NCI-H2227 (cell line): ENCODE measurements at regions not wholly inside any gene's neighbourhood (a gene's known extent, or its start where the extent isn't known, plus 50 kb on each side); places are given as distances from the start of the nearest gene placed in this dataset.
A peak's percentile ranks its signal among the peaks of the same experiment; 100 is the strongest.

Source experiments
- DNase-seq: peaks from one replicate; lab custom pipeline; 2025; ENCODE audit not compliant: unreplicated experiment; lab: John Stamatoyannopoulos, UW

DNA sequence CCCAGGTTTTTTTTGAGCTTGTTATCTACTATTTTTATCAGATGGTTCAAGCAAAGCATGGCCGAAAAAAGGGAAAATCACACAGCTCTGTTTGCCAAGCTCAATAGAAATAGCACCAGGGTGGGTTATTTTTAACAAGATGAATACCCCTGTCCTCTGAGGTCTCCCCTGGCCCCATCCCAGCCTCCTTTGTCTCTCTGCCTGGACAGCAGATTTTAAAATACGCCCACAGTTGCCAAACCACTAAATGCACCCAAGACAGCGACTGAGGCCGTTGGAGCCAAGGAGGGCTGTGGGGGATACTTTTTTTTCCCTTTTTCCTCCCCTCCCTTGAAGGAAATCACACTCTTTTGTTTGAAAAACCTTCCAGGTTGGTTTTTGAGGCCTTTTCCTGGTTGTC is 106.6 kb downstream of the VEGFA start:
- no peak for DNase-seq

DNA sequence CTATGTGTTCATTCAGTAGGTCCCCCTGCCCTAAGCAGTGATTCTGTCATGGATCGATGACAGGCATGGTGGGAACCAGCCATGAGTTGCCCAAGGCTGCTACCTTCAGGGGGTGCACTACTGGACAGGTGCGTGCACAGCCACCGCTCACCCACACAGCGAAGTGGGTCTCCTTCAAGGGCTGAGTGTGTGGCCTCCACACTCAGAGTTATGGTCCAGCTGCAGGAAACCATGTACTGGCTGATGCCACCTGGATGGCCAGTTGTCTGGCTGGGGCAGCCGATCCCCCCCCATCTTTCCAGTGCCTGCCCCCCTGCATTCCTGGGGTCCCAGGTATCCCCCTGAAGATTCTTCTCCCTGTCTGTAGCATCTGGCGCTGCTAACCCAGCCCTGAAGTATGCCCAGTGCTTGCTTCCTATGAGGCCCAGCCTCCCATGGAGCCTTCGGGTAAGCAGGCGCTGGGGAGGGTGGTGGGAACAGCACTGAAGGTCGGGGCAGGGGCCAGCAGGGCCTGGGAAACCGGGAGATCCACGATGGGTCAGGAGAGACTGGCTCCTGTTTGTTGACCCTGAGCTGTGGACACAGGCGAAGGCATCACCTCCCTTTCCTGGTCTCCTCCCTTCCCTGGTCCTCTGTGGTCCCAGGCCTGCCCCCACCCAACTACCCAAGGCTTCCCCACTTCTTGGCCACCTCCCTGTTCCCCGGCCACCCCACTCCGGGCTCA is 106.0 kb downstream of the VEGFA start:
- DNase-seq: no peak

DNA sequence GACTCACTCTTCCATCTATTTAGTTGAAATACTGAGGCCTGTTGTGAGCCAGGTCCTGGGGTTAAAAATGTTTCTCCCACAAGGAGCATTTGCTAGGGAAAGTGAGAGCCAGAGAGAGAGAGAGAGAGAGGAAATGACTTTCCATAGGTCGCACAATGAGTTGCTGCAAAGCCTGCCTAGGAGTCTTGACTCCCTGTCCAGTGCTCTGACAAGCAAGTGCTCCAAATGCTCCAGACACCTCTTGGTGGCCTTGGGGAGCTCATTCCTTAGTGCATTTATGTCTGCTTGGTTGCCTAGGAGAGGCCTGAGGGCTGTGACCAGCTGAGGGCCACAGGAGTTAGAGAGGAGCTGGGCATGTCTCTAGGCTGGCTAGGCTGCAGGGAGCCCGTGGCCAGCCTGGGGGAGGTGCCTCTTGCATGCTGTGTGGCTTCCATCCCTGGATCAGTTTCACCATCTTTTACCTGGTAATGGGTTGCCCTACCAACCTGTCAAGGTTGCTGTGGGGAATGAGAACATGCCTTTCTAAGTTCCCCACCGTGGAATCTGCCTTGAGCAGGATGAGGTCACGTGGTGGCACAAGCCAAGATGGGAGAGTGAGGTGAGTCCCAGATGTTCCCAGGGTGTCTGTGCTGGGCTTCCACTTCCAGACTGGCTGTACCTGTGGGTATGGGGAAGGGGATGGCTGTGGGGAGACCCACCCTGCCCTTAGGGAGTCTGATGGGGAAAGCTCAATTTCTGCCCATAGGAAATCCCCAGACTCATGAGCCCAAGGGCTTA is 105.0 kb downstream of the VEGFA start:
- DNase-seq: no peak

DNA sequence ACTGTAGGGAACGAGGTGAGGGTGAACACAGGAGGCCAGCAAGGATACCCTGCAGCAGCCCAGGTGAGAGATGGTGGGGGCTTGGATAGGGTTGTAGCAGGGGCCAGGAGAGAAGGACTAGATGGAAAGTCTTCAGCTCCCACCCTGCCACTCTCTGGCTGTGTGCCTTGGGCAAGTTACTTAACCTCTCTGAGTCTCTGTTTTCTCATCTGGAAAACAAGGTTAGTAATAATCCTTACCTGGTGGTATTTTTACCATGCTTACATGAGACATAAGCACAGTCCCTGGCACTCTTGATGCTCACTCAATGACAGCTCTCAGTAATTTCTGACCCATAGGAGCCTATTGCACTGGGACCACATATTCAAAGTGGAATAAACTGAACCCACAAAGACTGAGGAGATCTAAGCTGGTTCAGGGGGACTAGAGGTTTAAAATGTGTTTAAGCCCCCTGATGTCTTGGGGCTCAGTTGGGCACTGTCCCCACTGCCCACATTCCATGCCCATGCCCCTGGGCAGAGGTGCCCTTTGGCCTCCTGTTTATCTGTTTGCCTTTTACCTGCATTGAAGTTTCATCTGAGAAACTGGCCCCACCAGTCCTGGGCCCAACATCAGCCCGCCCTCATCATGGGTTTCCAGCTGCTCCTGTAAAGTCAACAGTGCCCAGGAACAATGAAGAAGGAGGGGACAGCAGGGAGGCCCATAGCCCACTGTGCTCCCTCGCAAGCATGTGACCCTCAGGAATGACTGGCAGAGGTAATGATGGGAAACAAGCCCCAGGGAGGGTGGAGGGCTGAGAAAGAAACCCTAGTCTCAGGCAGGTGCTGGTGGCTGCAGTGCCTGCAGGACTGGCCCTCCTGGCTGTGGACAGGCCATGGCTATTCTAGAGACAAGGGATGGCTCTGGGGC is 104.0 kb downstream of the VEGFA start:
- peak; percentile 55 for DNase-seq

DNA sequence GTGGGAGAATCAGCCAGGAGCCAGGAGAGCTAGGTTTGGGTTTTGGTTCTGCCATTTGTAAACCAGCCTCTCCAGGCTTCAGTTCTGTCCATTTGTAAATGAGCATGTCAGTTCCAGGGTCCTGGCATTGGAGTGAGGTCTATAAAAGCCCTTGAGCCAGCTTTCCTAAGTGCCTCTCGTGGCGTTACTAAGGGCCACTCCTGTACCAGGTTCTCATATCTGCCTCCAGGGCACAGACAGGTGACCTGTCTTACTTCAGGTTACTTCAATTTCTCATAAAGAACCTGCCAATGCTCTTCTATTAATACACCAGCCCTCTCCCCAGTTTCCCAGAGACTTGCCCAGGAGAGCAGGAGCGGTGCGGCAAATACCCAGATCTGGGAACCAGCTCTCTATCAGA is 101.9 kb downstream of the VEGFA start:
- no peak for DNase-seq

DNA sequence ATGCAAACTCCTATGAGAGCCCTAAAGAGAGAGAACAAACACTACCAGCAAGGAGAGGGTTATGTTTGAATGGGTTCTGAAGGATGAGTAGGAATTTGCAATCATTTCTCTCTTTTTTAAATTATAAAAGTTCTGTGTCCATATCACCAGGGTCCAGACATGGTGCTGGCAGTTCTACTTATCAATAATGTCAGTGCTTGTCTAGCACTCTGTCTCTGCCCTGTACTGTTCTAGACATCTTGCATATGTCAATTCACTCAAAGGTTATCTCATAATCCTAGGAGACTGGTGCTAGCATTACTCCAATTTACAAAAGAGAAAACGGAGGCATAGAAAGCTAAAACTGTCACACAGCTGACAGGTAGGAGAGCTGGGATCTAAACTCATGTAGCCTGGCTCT is 101.3 kb downstream of the VEGFA start:
- no peak for DNase-seq

DNA sequence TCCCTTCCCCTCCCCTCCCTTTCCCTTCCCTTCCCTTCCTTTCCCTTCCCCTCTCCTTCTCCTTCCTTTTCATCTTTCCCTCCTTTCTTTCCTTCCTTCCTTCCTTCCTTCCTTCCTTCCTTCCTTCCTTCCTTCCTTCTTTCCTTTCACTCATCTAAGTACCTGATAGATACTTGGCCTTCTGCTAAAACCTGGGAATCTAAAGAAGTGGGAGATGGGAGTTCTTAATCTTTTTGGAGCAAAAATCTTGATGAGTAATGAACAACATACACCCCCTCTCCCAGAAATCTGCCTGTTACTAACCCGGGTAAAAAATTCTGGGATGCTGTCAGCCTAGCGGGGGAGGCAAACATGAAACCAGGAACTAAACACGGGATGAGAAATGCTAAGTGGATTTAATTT is 100.7 kb downstream of the VEGFA start:
- DNase-seq: no peak

DNA sequence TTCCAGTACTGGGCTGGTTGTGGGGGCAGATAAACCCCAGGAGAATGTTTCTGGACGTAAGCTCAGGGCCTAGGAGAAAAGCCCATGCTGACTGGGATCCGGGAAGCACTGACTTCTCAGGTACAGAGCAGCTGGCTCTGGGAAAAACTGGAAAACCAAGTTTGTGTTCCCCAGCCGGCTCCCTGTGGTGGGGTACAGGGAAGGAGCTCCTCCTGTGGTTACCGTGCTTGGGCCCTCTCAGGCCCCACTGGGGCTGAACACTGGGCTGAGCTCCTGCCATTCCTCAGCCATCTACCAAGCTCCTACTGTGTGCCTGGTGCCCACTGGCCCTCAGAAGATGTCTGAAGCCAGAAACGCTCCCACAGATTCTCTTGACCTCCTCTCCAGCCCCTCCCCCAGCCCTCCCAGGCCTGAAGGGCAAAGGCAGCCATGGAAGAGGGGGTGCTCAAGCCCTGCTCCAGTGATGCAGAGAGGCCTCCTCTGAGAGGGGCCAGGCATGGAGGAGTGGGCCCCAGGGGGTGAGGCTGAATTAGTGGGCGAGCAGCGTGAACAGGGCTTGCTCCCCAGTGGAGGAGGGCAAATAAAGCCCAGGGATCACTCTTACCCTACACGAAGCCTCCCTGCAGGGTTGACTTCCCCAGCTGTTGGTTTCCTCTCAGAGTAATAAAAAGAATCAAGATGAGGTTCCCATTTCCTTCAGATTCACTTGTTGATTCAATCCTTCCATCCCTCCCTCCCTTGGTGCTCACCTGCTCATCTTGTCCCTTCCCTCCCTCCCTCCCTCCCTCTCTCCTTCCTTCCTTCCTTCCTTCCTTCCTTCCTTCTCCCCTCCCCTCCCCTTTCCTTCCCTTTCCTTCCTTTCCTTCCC is 100.0 kb downstream of the VEGFA start:
- DNase-seq: no peak

DNA sequence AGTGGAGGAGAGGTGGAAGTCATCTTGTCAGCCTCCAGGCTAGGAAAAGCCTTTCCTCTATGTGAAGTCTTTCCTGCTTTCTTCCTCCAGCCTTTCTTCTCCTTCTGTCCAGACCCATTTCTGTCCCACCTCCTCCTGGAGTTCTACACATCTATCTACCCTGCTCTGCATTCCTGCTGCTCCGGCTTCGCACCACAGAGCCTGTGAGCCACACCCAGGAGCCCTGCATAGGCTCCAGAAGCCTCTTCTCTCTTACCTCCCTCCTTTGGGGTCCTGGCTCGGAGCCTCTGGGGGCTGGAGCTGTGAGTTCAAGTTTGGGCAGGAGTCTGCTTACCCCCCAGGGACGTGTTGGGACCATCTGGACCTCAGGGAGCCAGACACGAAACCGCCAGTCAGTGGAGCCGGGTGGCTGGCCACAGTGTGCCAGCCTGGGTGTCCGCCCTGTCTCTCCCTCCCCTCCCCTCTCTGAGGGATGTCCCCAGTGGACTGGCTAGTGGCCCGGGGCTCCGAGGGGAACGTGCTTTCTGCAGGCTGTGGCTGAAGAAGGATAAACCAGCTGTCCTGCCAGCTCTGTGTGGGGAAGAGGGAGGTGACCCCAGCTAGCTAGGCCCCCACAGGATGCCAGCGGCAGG is 99.2 kb downstream of the VEGFA start:
- DNase-seq: no peak

DNA sequence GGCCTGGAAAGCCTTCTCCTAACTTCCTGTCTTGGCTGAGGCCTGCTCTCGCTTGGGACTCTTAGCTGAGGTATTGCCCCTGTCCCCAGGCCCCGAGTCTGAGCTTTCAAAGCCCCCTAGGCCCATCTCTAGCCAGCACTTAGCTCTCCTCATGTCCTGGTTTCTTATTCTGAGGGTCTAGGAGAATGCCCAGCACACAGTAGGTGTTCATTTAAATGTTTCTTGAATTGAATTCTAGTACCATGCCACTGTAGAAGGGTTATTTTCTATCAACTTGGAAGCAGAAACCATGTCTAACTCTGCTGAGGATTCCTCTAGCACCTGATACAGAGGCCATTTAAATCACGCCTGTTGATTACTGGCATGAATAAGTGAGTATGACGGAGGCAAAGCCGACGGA is 98.5 kb downstream of the VEGFA start:
- no peak for DNase-seq

DNA sequence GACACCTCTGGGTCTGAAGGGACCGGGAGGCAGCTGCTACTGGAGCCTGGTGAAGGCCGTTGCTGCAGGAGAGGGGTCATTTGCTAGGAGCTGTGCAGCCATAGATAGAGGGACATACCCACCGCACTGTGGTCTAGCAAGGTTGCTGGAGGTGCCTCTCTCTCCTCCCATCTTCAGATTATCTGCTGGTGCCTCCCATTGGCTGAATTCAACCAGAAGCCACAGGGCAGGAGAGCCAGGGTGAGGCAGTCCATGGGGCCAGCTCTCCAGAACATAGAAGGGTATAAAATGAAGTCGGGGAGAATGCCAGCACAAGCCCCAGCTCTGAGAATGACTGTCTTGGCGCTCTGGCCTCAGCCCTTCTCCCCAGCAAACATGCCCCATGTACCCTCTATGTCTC is 98.0 kb downstream of the VEGFA start:
- no peak for DNase-seq

DNA sequence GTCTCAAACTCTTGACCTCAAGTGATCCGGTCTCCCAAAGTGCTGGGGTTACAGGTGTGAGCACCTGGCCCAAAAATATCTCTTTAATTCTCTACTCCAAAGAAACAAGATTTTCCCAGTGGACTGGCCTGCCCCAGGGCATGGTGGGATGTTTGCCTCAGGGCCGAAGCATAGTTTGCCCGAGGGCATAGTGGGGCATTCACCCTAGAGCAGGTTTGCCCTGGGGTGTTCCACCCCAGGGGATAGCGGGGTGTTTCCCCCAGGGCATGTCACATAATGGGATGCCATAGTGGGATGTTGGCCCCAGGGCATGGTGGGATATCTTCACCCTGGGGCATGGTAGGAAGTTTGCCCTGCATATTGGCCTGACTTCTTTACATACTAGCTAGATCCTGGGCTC is 97.2 kb downstream of the VEGFA start:
- DNase-seq: no peak

DNA sequence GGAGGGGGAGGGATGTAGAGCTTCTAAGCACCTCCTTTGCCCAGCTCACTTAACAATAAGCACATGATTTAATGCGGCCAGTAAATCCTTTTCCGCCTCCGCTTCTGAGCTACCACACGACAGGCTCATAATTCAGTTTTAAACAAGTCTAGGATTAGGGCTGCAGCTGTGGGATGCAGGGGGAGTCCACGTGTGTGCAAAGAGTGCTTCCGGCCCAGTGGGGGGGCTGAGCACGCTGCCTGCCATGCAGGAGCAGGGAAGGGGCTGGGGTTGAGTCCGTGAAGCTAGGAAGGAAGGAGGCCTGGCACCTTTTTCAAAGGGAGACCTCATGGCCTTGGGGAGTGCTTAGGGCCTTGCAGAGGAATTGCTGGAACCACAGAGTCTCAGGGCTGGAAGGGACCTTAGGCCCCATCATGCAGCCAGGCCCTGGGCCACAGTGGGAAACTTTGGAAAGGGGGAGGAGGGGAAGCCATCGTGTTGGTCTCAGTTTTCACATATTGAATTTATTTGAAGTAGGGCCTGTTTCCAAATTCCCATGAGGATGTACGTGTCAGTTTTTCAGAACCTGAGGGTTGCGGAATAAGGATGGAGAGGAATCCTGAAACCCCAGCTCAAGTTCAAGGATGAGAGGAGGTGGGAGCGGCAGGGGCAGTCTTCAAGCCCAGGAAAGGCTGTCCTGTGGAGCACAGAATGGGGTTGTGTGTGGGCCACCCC is 96.1 kb downstream of the VEGFA start:
- no peak for DNase-seq

DNA sequence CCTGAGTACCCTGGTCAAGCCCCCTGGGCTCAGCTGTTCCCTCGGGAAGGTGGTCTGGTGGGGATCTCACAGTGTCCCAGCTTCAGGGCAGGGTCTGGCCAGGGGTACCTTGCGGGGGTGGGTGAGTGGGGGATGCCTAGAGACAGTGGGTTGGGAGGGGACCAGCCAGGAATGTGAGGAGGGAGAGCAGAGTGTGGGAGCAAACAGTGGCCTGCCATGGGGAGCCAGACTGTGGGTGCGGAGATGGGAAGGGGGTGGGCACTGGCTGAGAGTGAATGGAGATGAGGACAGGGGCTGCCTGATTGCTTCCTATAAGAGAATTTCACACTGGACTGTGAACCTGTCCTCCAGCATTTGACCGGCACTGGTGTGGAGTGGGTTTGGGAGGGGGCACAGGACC is 95.1 kb downstream of the VEGFA start:
- DNase-seq: no peak

DNA sequence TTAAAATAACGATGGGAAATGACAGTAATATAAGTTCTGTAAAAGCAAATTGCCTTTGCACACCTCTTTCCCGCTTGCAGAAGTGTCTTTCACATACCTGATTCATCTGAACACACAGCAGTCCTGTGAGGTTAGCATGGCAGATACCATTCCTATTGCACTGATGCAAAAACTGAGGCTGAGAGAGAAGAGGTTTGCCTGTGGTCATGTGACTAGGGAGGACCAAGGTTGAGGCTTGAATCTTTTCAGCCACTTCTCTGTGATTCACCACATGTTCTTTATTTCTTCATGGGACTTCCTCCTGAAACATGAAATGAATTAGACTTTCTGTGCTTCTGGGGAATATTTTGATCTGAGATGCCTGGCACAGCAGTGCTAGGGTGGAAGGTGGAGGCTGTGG is 92.9 kb downstream of the VEGFA start:
- DNase-seq: no peak

DNA sequence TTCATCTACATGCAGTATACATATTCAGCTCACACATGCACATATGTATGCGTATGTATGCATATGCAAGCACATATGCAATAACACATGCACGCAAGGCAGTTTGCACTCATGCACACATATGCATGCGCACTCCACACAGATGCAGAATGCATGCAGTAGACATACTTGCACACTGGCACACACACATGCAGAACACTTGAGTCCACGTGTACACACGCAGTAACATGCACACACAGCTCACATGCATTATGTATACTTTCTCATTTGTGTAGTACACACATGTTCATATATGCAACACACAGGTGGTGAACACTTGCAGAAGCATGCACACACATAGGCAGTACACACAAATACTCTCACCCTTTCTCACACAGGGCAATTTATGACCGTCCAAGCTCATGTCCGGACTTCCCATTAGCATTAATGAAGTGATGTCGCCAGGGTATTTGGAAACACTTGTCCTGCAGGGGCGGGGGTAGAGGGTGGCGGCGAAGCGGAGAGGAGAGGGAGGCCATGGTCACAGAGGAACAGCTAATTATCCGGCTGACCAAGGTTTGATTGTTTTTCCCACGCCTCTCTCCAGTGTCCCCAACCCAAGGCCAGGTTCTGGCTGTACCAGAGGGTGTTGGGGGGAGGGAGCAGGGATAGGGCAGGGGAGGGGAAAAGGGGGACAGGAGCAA is 91.3 kb downstream of the VEGFA start:
- DNase-seq: no peak

DNA sequence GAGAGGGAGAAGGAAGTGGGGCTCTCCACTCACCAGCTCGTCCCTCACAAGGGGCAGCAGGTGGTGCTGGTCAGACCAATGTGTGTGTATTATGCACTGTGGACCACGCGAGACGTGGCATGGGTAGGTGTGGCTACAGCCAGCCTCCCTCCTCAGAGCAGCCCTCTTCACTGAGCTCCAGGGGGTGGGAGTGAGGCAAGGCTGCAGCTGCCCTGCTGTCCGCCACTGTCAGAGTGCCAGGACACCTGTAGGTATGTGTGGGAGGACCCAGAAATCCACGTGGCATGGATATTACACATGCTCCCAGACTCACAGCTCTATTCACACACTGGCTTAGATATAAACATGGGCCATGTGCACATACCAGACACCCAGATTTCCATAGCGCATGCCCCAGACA is 90.3 kb downstream of the VEGFA start:
- no peak for DNase-seq

DNA sequence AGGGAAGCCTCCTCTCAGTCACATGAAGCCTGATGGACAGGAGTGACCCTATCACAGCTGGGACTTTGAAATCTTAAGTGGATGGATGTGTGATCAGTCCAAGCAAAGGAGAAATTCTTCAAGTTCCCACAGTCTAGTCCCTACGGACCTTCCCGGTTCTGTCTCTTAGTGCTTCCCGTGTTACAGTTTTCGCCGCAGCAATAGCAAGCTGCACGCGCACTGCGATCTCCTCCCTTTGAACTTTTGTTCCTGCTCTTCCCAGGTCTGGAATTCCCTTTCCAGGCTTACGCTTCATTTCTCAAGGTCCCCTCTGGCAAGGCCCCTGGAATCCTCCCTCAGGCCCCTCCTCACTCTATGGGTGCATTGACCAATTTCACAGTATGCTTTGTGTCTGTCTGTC is 89.2 kb downstream of the VEGFA start:
- no peak for DNase-seq
